HepG2 (cell line): ENCODE measurements at regions not wholly inside any gene's neighbourhood (a gene's known extent, or its start where the extent isn't known, plus 50 kb on each side); places are given as distances from the start of the nearest gene placed in this dataset.

Source experiments
- ATAC-seq: fragments of 200-7000 bp; cut with Tn5 transposase; 3 replicates; pipeline ENCODE4 v1.9.1; 2020; ENCODE audit warnings: mild to moderate bottlenecking, moderate library complexity
- BruUV-seq: library from RNA; stranded (reverse); fragments of 400-500 nt; replicated peaks from 2 replicates; lab custom pipeline; 2021; lab: Mats Ljungman, UMichigan
- CTCF ChIA-PET: fragments of 300-600 bp; formaldehyde crosslinking; extraction: SDS; loops from one replicate; lab custom pipeline; 2021; ENCODE audit warnings: low total read pairs, inconsistent platforms, low intra/inter-chr PET ratio; lab: Yijun Ruan, JAX
- POLR2A ChIA-PET: fragments of 350-600 bp; sonication (Branson Sonifier 250); formaldehyde crosslinking; loops from one replicate; lab custom pipeline; 2020; ENCODE audit warnings: antibody characterized with exemption, inconsistent platforms; lab: Yijun Ruan, JAX
- DNase-seq: peaks from one replicate; pipeline ENCODE4 v3.0.0-alpha.2; 2015; ENCODE audit warnings: low spot score
- FAIRE-seq: peaks from 3 replicates; lab custom pipeline; 2011; peaks lifted over from hg19 to GRCh38; lab: Jason Lieb, UNC
- H2AFZ ChIP-seq: one replicate; pipeline ENCODE4 v1.6.1; 2011; ENCODE audit warnings: low read length, inconsistent platforms
- H3K27ac ChIP-seq: fragments of 300-600 bp; 3 replicates; pipeline ENCODE4 v1.8.0; 2011; ENCODE audit warnings: mixed run types, mild to moderate bottlenecking, mixed read lengths, low read length, inconsistent platforms; ENCODE audit not compliant: insufficient read depth; ENCODE audit errors: extremely low read length
- H3K27me3 ChIP-seq, 2 experiments: fragments of 200-600 bp in 1 of 2; 2 replicates in 1 of 2; 3 replicates in 1 of 2; pipeline versions ENCODE4 v1.6.0 to v1.8.0; 2011; ENCODE audit warnings: low read length in 2 of 2, mild to moderate bottlenecking in 2 of 2, moderate library complexity in 2 of 2, inconsistent platforms in 1 of 2; ENCODE audit not compliant: insufficient read depth in 2 of 2, control insufficient read depth in 1 of 2
- H3K36me3 ChIP-seq, 2 experiments: fragments of 200-600 bp in 1 of 2; replicated peaks in 1 of 2; 2 replicates in 1 of 2; 3 replicates in 1 of 2; pipeline versions ENCODE4 v1.5.1 to v1.8.0; 2011; ENCODE audit warnings: low read length in 2 of 2, inconsistent platforms in 1 of 2; ENCODE audit not compliant: insufficient read depth in 2 of 2, control insufficient read depth in 1 of 2
- H3K4me1 ChIP-seq: 2 replicates; pipeline ENCODE4 v1.5.1; 2012; ENCODE audit warnings: low read length, inconsistent platforms; ENCODE audit not compliant: insufficient read depth
- H3K4me2 ChIP-seq: 2 replicates; pipeline ENCODE4 v1.6.0; 2011; ENCODE audit warnings: low read depth, low read length, inconsistent platforms
- H3K4me3 ChIP-seq, 3 experiments: fragments of 200-600 bp in 1 of 3; sonication (generic), shearing (Covaris generic) in 1 of 3; replicated peaks in 1 of 3; 2 replicates each; pipeline ENCODE4 v1.5.1; 2011 to 2016; ENCODE audit warnings: low read length in 3 of 3, inconsistent platforms in 2 of 3, low read depth in 2 of 3, mild to moderate bottlenecking in 2 of 3, control low read depth in 1 of 3, mixed read lengths in 1 of 3; ENCODE audit not compliant: insufficient read depth in 1 of 3
- H3K79me2 ChIP-seq: one replicate; pipeline ENCODE4 v1.6.1; 2011; ENCODE audit warnings: low read length, inconsistent platforms; ENCODE audit not compliant: insufficient read depth
- H3K9ac ChIP-seq: 2 replicates; pipeline ENCODE4 v1.6.0; 2011; ENCODE audit warnings: mild to moderate bottlenecking, low read depth, low read length, inconsistent platforms; ENCODE audit not compliant: insufficient read depth
- H3K9me3 ChIP-seq: 2 replicates; pipeline ENCODE4 v1.5.1; 2012; ENCODE audit warnings: mild to moderate bottlenecking, low read length
- H4K20me1 ChIP-seq: 2 replicates; pipeline ENCODE4 v1.6.0; 2011; ENCODE audit warnings: inconsistent platforms, mild to moderate bottlenecking, low read length, moderate library complexity; ENCODE audit not compliant: insufficient read depth
- AHR ChIP-seq: IDR thresholded peaks from 2 replicates; pipeline ENCODE4 v1.6.1; 2018; ENCODE audit warnings: missing genetic modification reagents, missing compliant biosample characterization
- CCDC6 ChIP-seq: sonication (generic); formaldehyde crosslinking; IDR thresholded peaks from 2 replicates; pipeline ENCODE4 v1.8.1; 2022; ENCODE audit warnings: mild to moderate bottlenecking, missing genetic modification reagents, moderate library complexity
- CEBPG ChIP-seq: IDR thresholded peaks from 2 replicates; pipeline ENCODE4 v1.6.1; 2016
- GZF1 ChIP-seq: sonication (generic); formaldehyde crosslinking; IDR thresholded peaks from 2 replicates; pipeline ENCODE4 v1.5.1; 2020; ENCODE audit warnings: mild to moderate bottlenecking, missing genetic modification reagents
- HDAC1 ChIP-seq: sonication (generic); formaldehyde crosslinking; IDR thresholded peaks from 2 replicates; pipeline ENCODE4 v1.5.1; 2020; ENCODE audit warnings: mild to moderate bottlenecking, missing genetic modification reagents
- HOMEZ ChIP-seq: IDR thresholded peaks from 2 replicates; pipeline ENCODE4 v1.6.1; 2016; ENCODE audit warnings: low read depth
- MTF1 ChIP-seq: sonication (generic); formaldehyde crosslinking; IDR thresholded peaks from 2 replicates; pipeline ENCODE4 v1.5.0; 2020; ENCODE audit warnings: missing genetic modification reagents
- NCOA2 ChIP-seq: sonication (generic); formaldehyde crosslinking; IDR thresholded peaks from 2 replicates; pipeline ENCODE4 v1.8.0; 2022; ENCODE audit warnings: inconsistent platforms
- SALL2 ChIP-seq: sonication (generic); formaldehyde crosslinking; IDR thresholded peaks from 2 replicates; pipeline ENCODE4 v1.8.1; 2023; ENCODE audit warnings: mild to moderate bottlenecking, missing genetic modification reagents, inconsistent platforms
- STAT5B ChIP-seq: sonication (generic); formaldehyde crosslinking; IDR thresholded peaks from 2 replicates; pipeline ENCODE4 v1.4.0; 2020; ENCODE audit warnings: missing genetic modification reagents
- TERF1 ChIP-seq: sonication (generic); formaldehyde crosslinking; IDR thresholded peaks from 2 replicates; pipeline ENCODE4 v1.8.0; 2022; ENCODE audit warnings: mild to moderate bottlenecking, missing genetic modification reagents, moderate library complexity
- ZNF30 ChIP-seq: sonication (generic); formaldehyde crosslinking; IDR thresholded peaks from 2 replicates; pipeline ENCODE4 v1.5.0; 2020; ENCODE audit warnings: mild to moderate bottlenecking, missing genetic modification reagents
- ZNF335 ChIP-seq: sonication (generic); formaldehyde crosslinking; IDR thresholded peaks from 2 replicates; pipeline ENCODE4 v1.4.0; 2020; ENCODE audit warnings: missing genetic modification reagents
- ZNF569 ChIP-seq: sonication (generic); formaldehyde crosslinking; IDR thresholded peaks from 2 replicates; pipeline ENCODE4 v1.5.0; 2020; ENCODE audit warnings: mild to moderate bottlenecking, missing genetic modification reagents, moderate library complexity, borderline replicate concordance
- ZSCAN12 ChIP-seq: sonication (generic); formaldehyde crosslinking; IDR thresholded peaks from 2 replicates; pipeline ENCODE4 v1.9.0; 2021; ENCODE audit warnings: mild to moderate bottlenecking, missing genetic modification reagents
- WGBS: methylation state at CpG from one replicate; pipeline ENCODE4 v1.1.6; 2017; ENCODE audit warnings: low lambda C conversion rate; 5-methylcytosine and 5-hydroxymethylcytosine counted together
- in situ Hi-C: cut with HindIII; loops from 2 replicates; pipeline ENCODE4 v1.10.0; 2017; ENCODE audit warnings: low pct_unique_long_range_greater_than_20kb; ENCODE audit not compliant: extremely low pct_ligation_motif_present
- intact Hi-C: fragments of 100-400 bp; cut with micrococcal nuclease; formaldehyde crosslinking; loops from one replicate; pipeline ENCODE4 v1.10.0; 2022; ENCODE audit not compliant: unreplicated experiment
- TF ChIP-seq, protein P1 (sequence below): sonication (generic); formaldehyde crosslinking; IDR thresholded peaks from 2 replicates; pipeline ENCODE4 v1.8.1; 2022; ENCODE audit warnings: low read depth, mild to moderate bottlenecking, missing genetic modification reagents

GRCh38 chr2:191545361-191545760, 132.6 kb upstream of the NABP1 start:
- no peaks in the 10 kb centered on the region for H4K20me1 ChIP-seq

More at GRCh38 chr2:191545361-191545760, 132.6 kb upstream of the NABP1 start:
- 0 out of 5 replicates have a peak, but pooled peaks cover 0 to 2% of the 10 kb centered on the region in 2 experiments for H3K27me3 ChIP-seq
- no peak overlapping the region for H3K27ac ChIP-seq
- H3K4me1 ChIP-seq = no peaks in the 10 kb centered on the region
- no peaks in the 10 kb centered on the region for H3K36me3 ChIP-seq
- no peaks in the 10 kb centered on the region for H3K79me2 ChIP-seq
- intact Hi-C loops (no loop called here), in situ Hi-C loops (no loop called here)
- no peak overlapping the region for H3K9ac ChIP-seq
- WGBS = 30% methylated on average over 2 of the region's 2 CpGs
- no peak for DNase-seq
- H3K4me2 ChIP-seq = no peak overlapping the region
- no TSS peak for BruUV-seq
- ATAC-seq = no peak
- CTCF ChIA-PET = no interaction called here
- H3K4me3 ChIP-seq = no peak overlapping the region
- TF ChIP-seq NCOA2 (no peak), AHR (CRISPR knock-in tag) (no peak), HDAC1 (no peak), CEBPG (no peak), CCDC6 (CRISPR knock-in tag) (no peak), MTF1 (no peak), ZNF30 (CRISPR knock-in tag) (no peak), STAT5B (CRISPR knock-in tag) (no peak), ZNF569 (CRISPR knock-in tag) (no peak), HOMEZ (CRISPR knock-in tag) (no peak), ZNF335 (CRISPR knock-in tag) (no peak), ZSCAN12 (CRISPR knock-in tag) (no peak), GZF1 (CRISPR knock-in tag) (no peak), SALL2 (CRISPR knock-in tag) (no peak), TERF1 (CRISPR knock-in tag) (no peak)
- TF ChIP-seq, protein P1, sequence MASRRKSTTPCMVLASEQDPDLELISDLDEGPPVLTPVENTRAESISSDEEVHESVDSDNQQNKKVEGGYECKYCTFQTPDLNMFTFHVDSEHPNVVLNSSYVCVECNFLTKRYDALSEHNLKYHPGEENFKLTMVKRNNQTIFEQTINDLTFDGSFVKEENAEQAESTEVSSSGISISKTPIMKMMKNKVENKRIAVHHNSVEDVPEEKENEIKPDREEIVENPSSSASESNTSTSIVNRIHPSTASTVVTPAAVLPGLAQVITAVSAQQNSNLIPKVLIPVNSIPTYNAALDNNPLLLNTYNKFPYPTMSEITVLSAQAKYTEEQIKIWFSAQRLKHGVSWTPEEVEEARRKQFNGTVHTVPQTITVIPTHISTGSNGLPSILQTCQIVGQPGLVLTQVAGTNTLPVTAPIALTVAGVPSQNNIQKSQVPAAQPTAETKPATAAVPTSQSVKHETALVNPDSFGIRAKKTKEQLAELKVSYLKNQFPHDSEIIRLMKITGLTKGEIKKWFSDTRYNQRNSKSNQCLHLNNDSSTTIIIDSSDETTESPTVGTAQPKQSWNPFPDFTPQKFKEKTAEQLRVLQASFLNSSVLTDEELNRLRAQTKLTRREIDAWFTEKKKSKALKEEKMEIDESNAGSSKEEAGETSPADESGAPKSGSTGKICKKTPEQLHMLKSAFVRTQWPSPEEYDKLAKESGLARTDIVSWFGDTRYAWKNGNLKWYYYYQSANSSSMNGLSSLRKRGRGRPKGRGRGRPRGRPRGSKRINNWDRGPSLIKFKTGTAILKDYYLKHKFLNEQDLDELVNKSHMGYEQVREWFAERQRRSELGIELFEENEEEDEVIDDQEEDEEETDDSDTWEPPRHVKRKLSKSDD (CRISPR knock-in tag) = no peak
- H3K9me3 ChIP-seq = no peaks in the 10 kb centered on the region
- FAIRE-seq = no peak
- POLR2A ChIA-PET = no interaction called here
- no peak overlapping the region for H2AFZ ChIP-seq
